Activated gamma-delta T cell treated with Interleukin-2 at 50 U/mL for 16 hours (primary cell): ENCODE measurements at regions not wholly inside any gene's neighbourhood (a gene's known extent, or its start where the extent isn't known, plus 50 kb on each side); places are given as distances from the start of the nearest gene placed in this dataset.
"Not testable (repeated sequence)": the region's sequence is repeated elsewhere in the genome, so short reads cannot be mapped to it uniquely, and the experiment has no call there.

ENCODE experiments used
- DNase-seq: peaks from one replicate; pipeline ENCODE4 v3.0.0-alpha.2; 2020

GRCh38 chr22:35186492-35186891, 70.8 kb upstream of the HMGXB4 start:
- no peak for DNase-seq

- not testable (repeated sequence) for DNase-seq
Measured at GRCh38 chr22:35188930-35189329, 68.4 kb upstream of the HMGXB4 start.

GRCh38 chr22:35189559-35189958, 67.7 kb upstream of the HMGXB4 start:
- no peak for DNase-seq

- DNase-seq = no peak
Measured at GRCh38 chr22:35191412-35191811, 65.9 kb upstream of the HMGXB4 start.

- DNase-seq = no peak
Measured at GRCh38 chr22:35192129-35192918, 65.0 kb upstream of the HMGXB4 start.

- DNase-seq = no peak
Measured at GRCh38 chr22:35195226-35195625, 62.1 kb upstream of the HMGXB4 start.

GRCh38 chr22:35195821-35196220, 61.5 kb upstream of the HMGXB4 start:
- no peak for DNase-seq

- no peak for DNase-seq
Measured at GRCh38 chr22:35197071-35197470, 60.2 kb upstream of the HMGXB4 start.

GRCh38 chr22:35197886-35198285, 59.4 kb upstream of the HMGXB4 start:
- DNase-seq = no peak

- no peak for DNase-seq
Measured at GRCh38 chr22:35198738-35199137, 58.6 kb upstream of the HMGXB4 start.

- no peak for DNase-seq
Measured at GRCh38 chr22:35202376-35202775, 54.9 kb upstream of the HMGXB4 start.

- DNase-seq = no peak
Measured at GRCh38 chr22:35203583-35203982, 53.7 kb upstream of the HMGXB4 start.

- no peak for DNase-seq
Measured at GRCh38 chr22:35204807-35205775, 52.2 kb upstream of the HMGXB4 start.

GRCh38 chr22:35205961-35206360, 51.3 kb upstream of the HMGXB4 start:
- no peak for DNase-seq

GRCh38 chr22:35206889-35207288, 50.4 kb upstream of the HMGXB4 start:
- DNase-seq = no peak
